Right lobe of liver (tissue), 6 donors: ENCODE measurements at regions not wholly inside any gene's neighbourhood (a gene's known extent, or its start where the extent isn't known, plus 50 kb on each side); places are given as distances from the start of the nearest gene placed in this dataset.

ENCODE experiments used
- ATAC-seq, 4 donors: fragments of 200-7000 bp; cut with Tn5 transposase; one replicate each; pipeline ENCODE4 v1.9.1; 2020; ENCODE audit warnings: mild to moderate bottlenecking in 4 of 4, moderate library complexity in 4 of 4
- DNase-seq, 3 donors: peaks; one replicate each; pipeline ENCODE4 v3.0.0-alpha.2; 2020
- H3K27ac ChIP-seq, 3 donors: fragments of 200-600 bp; one replicate each; pipeline ENCODE4 v1.8.0; 2022
- H3K27me3 ChIP-seq, 2 donors: fragments of 200-600 bp; one replicate each; pipeline ENCODE4 v1.8.0; 2022
- H3K36me3 ChIP-seq, 4 donors: fragments of 200-600 bp; sonication (generic) in 1 of 4; one replicate each; pipeline versions ENCODE4 v1.5.1 to v1.8.0; 2017 to 2022; ENCODE audit warnings: control low read depth in 1 of 4
- H3K4me1 ChIP-seq, 4 donors: fragments of 200-600 bp; sonication (generic) in 1 of 4; one replicate each; pipeline versions ENCODE4 v1.5.1 to v1.8.0; 2017 to 2022; ENCODE audit warnings: control low read depth in 1 of 4
- H3K4me3 ChIP-seq, 3 donors: fragments of 200-600 bp; one replicate each; pipeline ENCODE4 v1.8.0; 2022
- H3K9me3 ChIP-seq, 4 donors: fragments of 200-600 bp; sonication (generic) in 1 of 4; one replicate each; pipeline versions ENCODE4 v1.5.1 to v1.8.0; 2017 to 2022; ENCODE audit warnings: control low read depth in 1 of 4
- CTCF ChIP-seq, 4 donors: fragments of 200-600 bp in 3 of 4; fragments of 450-650 bp in 1 of 4; IDR thresholded peaks; one replicate each; pipeline versions ENCODE4 v1.5.1 to v1.8.0; 2016 to 2022; ENCODE audit warnings: antibody characterized with exemption in 4 of 4, mild to moderate bottlenecking in 2 of 4
- POLR2A ChIP-seq: fragments of 450-650 bp; IDR thresholded peaks from one replicate; pipeline ENCODE4 v1.6.1; 2017; ENCODE audit warnings: antibody characterized with exemption, mild to moderate bottlenecking
- WGBS: methylation state at CpG from one replicate; pipeline ENCODE4 v1.1.6; 2018; ENCODE audit warnings: low coverage, low lambda C conversion rate; ENCODE audit not compliant: insufficient coverage; ENCODE audit errors: missing lambda C conversion rate; 5-methylcytosine and 5-hydroxymethylcytosine counted together
- intact Hi-C, 2 donors: fragments of 100-400 bp; cut with DNase I; formaldehyde crosslinking; loops; one replicate each; pipeline versions ENCODE4 v1.11.2 to v1.14.1; 2022
- donor health status: DM: no; HTN: yes; CAD: no.
- donor health status: DM: no; HTN: no; CAD: no.
- donor health status: DM: no; HTN: no; CAD: no.
- donor health status: DM: no; HTN: yes; CAD: no.
- donor health status: DM: no; HTN: yes; CAD: no.

DNA sequence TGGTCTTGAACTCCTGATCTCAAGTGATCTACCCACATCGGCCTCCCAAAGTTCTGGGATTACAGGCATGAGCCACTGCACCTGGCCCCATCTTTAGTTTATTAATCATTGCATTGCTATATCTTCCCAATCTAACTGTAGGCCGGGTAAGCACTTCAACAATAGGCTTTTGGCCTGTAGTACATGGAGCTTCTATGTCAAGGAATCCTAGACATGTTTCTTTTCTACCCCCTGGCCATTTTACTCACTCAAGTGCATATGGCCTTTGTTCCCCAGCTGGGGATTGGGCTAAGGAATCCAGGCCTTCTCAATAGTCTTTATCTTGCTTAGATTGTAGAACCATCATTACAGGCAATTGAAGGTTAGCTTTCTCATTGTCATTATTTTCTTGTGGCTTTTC, 122.3 kb upstream of the MBNL1 start:
- H3K27ac ChIP-seq: no peak overlapping the region
- ATAC-seq: no peak
- TF ChIP-seq POLR2A (no peak), CTCF (IDR thresholded peaks at IDR 0.05) (no peak)
- H3K36me3 ChIP-seq: no peaks in the 10 kb centered on the region
- 80% methylated on average over 1 of the region's 2 CpGs for WGBS
- no peak overlapping the region for H3K4me3 ChIP-seq
- H3K4me1 ChIP-seq: no peaks in the 10 kb centered on the region
- DNase-seq: no peak
- no peaks in the 10 kb centered on the region for H3K9me3 ChIP-seq
- no peaks in the 10 kb centered on the region for H3K27me3 ChIP-seq
- intact Hi-C loops: no loop called here

DNA sequence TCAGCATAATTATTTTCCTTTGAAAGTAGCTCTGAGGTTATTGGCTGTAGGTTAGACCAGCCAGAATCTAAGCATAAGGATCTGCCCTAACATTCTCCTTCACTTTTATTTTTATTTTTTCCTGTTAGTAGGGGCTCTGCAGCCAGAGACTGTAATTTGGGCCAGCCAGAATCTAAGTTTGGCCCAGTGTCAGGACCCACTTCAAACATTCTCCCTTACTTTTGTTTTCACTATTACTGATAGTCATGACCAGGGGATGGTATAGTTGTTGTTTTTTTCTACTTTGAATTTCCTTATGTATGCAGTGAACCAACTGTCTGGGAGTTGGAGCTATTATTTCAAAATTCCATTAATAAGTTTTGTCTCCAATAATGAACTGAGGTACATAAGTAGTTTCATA, 121.0 kb upstream of the MBNL1 start:
- intact Hi-C loops: no loop called here
- no peak for ATAC-seq
- no peak for DNase-seq

GRCh38 chr3:152148579-152148978, 120.2 kb upstream of the MBNL1 start:
- Histone ChIP-seq H3K27me3 (no peaks in the 10 kb centered on the region), H3K36me3 (no peaks in the 10 kb centered on the region), H3K9me3 (no peaks in the 10 kb centered on the region), H3K27ac (no peak overlapping the region), H3K4me3 (no peak overlapping the region), H3K4me1 (no peaks in the 10 kb centered on the region)
- intact Hi-C loops: no loop called here
- DNase-seq (no peak), ATAC-seq (no peak)
- TF ChIP-seq POLR2A: no peak
- TF ChIP-seq CTCF (IDR thresholded peaks at IDR 0.05): no peak
- 75% methylated on average over 1 of the region's 1 CpG for WGBS

More for the DNA sequence above, 121.0 kb upstream of the MBNL1 start:
- H3K4me1 ChIP-seq: no peaks in the 10 kb centered on the region
- H3K36me3 ChIP-seq: no peaks in the 10 kb centered on the region
- no peaks in the 10 kb centered on the region for H3K9me3 ChIP-seq
- TF ChIP-seq POLR2A (no peak), CTCF (IDR thresholded peaks at IDR 0.05) (no peak)
- H3K27me3 ChIP-seq: no peaks in the 10 kb centered on the region
- no peak overlapping the region for H3K4me3 ChIP-seq
- no peak overlapping the region for H3K27ac ChIP-seq

DNA sequence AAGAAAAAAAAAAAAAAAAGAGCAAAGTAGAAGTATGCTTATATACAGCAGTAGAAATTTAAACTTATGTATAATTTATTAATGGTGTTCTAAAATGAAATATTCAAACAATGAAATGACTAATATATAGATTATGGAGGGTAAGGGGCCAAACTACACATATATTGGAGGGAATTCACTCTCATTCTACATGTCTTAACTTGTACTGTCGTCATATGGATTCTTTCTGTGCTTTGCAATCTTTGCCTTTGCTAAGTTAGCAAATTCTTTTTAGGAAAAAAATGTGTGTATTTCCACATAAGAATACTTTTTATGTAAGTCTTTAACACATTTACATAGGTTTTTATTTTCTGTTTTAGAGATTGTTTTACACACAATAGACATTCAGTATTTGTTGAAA, 118.9 kb upstream of the MBNL1 start:
- no peaks in the 10 kb centered on the region for H3K4me1 ChIP-seq
- intact Hi-C loops: no loop called here
- 95% methylated on average over 1 of the region's 1 CpG for WGBS

More for the DNA sequence above, 118.9 kb upstream of the MBNL1 start:
- H3K4me3 ChIP-seq: no peak overlapping the region
- ATAC-seq: no peak
- H3K27me3 ChIP-seq: no peaks in the 10 kb centered on the region
- no peaks in the 10 kb centered on the region for H3K36me3 ChIP-seq
- DNase-seq: no peak
- H3K9me3 ChIP-seq: no peaks in the 10 kb centered on the region
- H3K27ac ChIP-seq: no peak overlapping the region
- no peak for TF ChIP-seq CTCF (IDR thresholded peaks at IDR 0.05)
